NCI-H2171 (cell line): ENCODE measurements at regions not wholly inside any gene's neighbourhood (a gene's known extent, or its start where the extent isn't known, plus 50 kb on each side); places are given as distances from the start of the nearest gene placed in this dataset.
"Not testable (repeated sequence)": the region's sequence is repeated elsewhere in the genome, so short reads cannot be mapped to it uniquely, and the experiment has no call there.

ENCODE experiments used
- DNase-seq: peaks from one replicate; lab custom pipeline; 2025; lab: John Stamatoyannopoulos, UW

GRCh38 chr4:57412259-57413054 is 302.3 kb upstream of the IGFBP7 start:
- DNase-seq = no peak

GRCh38 chr4:57410331-57411052 is 300.3 kb upstream of the IGFBP7 start:
- DNase-seq = no peak

- DNase-seq = no peak
Measured at GRCh38 chr4:57405359-57405758, 295.2 kb upstream of the IGFBP7 start.

GRCh38 chr4:57404483-57404882 is 294.3 kb upstream of the IGFBP7 start:
- no peak for DNase-seq

- DNase-seq = no peak
Measured at GRCh38 chr4:57403591-57403990, 293.4 kb upstream of the IGFBP7 start.

GRCh38 chr4:57401586-57401985 is 291.4 kb upstream of the IGFBP7 start:
- DNase-seq = no peak

GRCh38 chr4:57378766-57379165 is 268.6 kb upstream of the IGFBP7 start:
- DNase-seq = no peak

GRCh38 chr4:57374866-57375595 is 264.8 kb upstream of the IGFBP7 start:
- DNase-seq = no peak

GRCh38 chr4:57373991-57374390 is 263.8 kb upstream of the IGFBP7 start:
- DNase-seq = no peak

- DNase-seq = no peak
Measured at GRCh38 chr4:57371671-57372070, 261.5 kb upstream of the IGFBP7 start.

GRCh38 chr4:57370691-57371090 is 260.5 kb upstream of the IGFBP7 start:
- no peak for DNase-seq

GRCh38 chr4:57369446-57369845 is 259.3 kb upstream of the IGFBP7 start:
- DNase-seq = no peak

GRCh38 chr4:57364255-57364654 is 254.1 kb upstream of the IGFBP7 start:
- DNase-seq = no peak

GRCh38 chr4:57363346-57363745 is 253.2 kb upstream of the IGFBP7 start:
- no peak for DNase-seq

- no peak for DNase-seq
Measured at GRCh38 chr4:57360681-57361080, 250.5 kb upstream of the IGFBP7 start.

- DNase-seq = no peak
Measured at GRCh38 chr4:57355101-57355665, 245.0 kb upstream of the IGFBP7 start.

- DNase-seq = no peak
Measured at GRCh38 chr4:57351731-57352130, 241.5 kb upstream of the IGFBP7 start.

GRCh38 chr4:57344296-57344695 is 234.1 kb upstream of the IGFBP7 start:
- DNase-seq = no peak

GRCh38 chr4:57342411-57342810 is 232.2 kb upstream of the IGFBP7 start:
- no peak for DNase-seq

- not testable (repeated sequence) for DNase-seq
Measured at GRCh38 chr4:57338861-57339260, 228.7 kb upstream of the IGFBP7 start.

- DNase-seq = no peak
Measured at GRCh38 chr4:57333684-57334083, 223.5 kb upstream of the IGFBP7 start.

- DNase-seq = no peak
Measured at GRCh38 chr4:57331959-57332358, 221.8 kb upstream of the IGFBP7 start.
